CD4-positive, alpha-beta T cell (primary cell): ENCODE measurements at regions not wholly inside any gene's neighbourhood (a gene's known extent, or its start where the extent isn't known, plus 50 kb on each side); places are given as distances from the start of the nearest gene placed in this dataset.

ENCODE experiments used
- ATAC-seq: fragments of 200-7000 bp; cut with Tn5 transposase; one replicate; pipeline ENCODE4 v1.10.0; 2022; ENCODE audit warnings: mild to moderate bottlenecking; ENCODE audit not compliant: poor library complexity
- CTCF ChIA-PET: fragments of 350-600 bp; sonication (Branson Sonifier 250); formaldehyde crosslinking; loops from one replicate; lab custom pipeline; 2021; ENCODE audit warnings: antibody characterized with exemption, inconsistent platforms; lab: Charles Lee
- POLR2A ChIA-PET: fragments of 350-600 bp; sonication (Branson Sonifier 250); formaldehyde crosslinking; loops from one replicate; lab custom pipeline; 2021; ENCODE audit warnings: antibody characterized with exemption, inconsistent platforms; lab: Charles Lee
- DNase-seq, 14 experiments: peaks; one replicate each; pipeline ENCODE4 v3.0.0-alpha.2; 2013 to 2020; ENCODE audit warnings: mixed read lengths in 2 of 14
- H3K27ac ChIP-seq, 2 donors: one replicate each; pipeline versions ENCODE4 v1.5.1 to v1.7.0; 2013; ENCODE audit warnings: low read length in 2 of 2, low read depth in 1 of 2, mild to moderate bottlenecking in 1 of 2
- H3K27me3 ChIP-seq, 2 experiments: 1 replicate in 1 of 2; 2 replicates in 1 of 2; pipeline versions ENCODE4 v1.6.1 to v1.7.0; 2013; ENCODE audit warnings: low read length in 2 of 2, control low read depth in 1 of 2, mild to moderate bottlenecking in 1 of 2, moderate library complexity in 1 of 2; ENCODE audit not compliant: insufficient read depth in 2 of 2, control insufficient read depth in 1 of 2
- H3K36me3 ChIP-seq: one replicate; pipeline ENCODE4 v1.6.1; 2013; ENCODE audit warnings: low read length, control low read depth; ENCODE audit not compliant: insufficient read depth
- H3K4me1 ChIP-seq: one replicate; pipeline ENCODE4 v1.6.1; 2013; ENCODE audit warnings: low read length, control low read depth; ENCODE audit not compliant: insufficient read depth
- H3K4me3 ChIP-seq: one replicate; pipeline ENCODE4 v1.5.1; 2013; ENCODE audit warnings: mild to moderate bottlenecking, low read length, moderate library complexity
- H3K9me3 ChIP-seq, 2 experiments: 1 replicate in 1 of 2; 2 replicates in 1 of 2; pipeline versions ENCODE4 v1.6.1 to v1.7.0; 2013; ENCODE audit warnings: low read length in 2 of 2, mild to moderate bottlenecking in 2 of 2, control low read depth in 1 of 2, moderate library complexity in 1 of 2; ENCODE audit not compliant: control insufficient read depth in 1 of 2, insufficient read depth in 1 of 2
- H3K27ac Mint-ChIP-seq: one replicate; pipeline ENCODE4 v1.8.0; 2020; ENCODE audit warnings: mixed read lengths
- H3K27me3 Mint-ChIP-seq: one replicate; pipeline ENCODE4 v1.8.0; 2021; ENCODE audit warnings: mixed read lengths
- H3K36me3 Mint-ChIP-seq: one replicate; pipeline ENCODE4 v1.8.0; 2021; ENCODE audit warnings: low read depth, mixed read lengths
- H3K4me1 Mint-ChIP-seq: one replicate; pipeline ENCODE4 v1.8.0; 2021; ENCODE audit warnings: low read depth, mixed read lengths
- H3K4me3 Mint-ChIP-seq: one replicate; pipeline ENCODE4 v1.8.0; 2020; ENCODE audit warnings: mild to moderate bottlenecking, mixed read lengths
- H3K9me3 Mint-ChIP-seq: one replicate; pipeline ENCODE4 v1.8.0; 2020; ENCODE audit warnings: mixed read lengths
- intact Hi-C, 2 experiments: fragments of 100-400 bp; cut with DNase I in 1 of 2; cut with micrococcal nuclease in 1 of 2; formaldehyde crosslinking; loops; one replicate each; pipeline versions ENCODE4 v1.15.1 to v1.9.0; 2023 to 2025; cut with DNase I, micrococcal nuclease
- TF ChIP-seq, protein P1 (sequence below): fragments of 200-600 bp; IDR thresholded peaks from one replicate; pipeline ENCODE4 v1.8.0; 2022; ENCODE audit warnings: antibody characterized with exemption, mild to moderate bottlenecking

DNA sequence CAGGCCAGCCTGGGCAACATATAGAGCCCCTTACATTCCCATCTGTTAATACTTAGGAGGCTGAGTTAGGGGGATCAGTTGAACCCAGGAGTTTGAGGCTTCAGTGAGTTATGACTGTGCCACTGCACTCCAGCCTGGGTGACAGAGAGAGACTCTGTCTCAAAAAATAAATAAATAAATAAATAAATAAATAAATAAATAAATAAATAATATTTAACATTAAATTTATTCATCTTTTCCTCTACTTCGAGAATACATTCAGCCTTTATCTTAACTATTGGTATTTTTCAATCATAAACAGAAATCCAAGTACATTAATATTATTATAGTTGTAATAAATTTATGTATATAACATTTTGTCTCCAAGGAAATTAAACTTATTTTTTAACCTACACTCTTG, 1227.7 kb upstream of the GJE1 start:
- H3K4me1 ChIP-seq = no peaks in the 10 kb centered on the region

DNA sequence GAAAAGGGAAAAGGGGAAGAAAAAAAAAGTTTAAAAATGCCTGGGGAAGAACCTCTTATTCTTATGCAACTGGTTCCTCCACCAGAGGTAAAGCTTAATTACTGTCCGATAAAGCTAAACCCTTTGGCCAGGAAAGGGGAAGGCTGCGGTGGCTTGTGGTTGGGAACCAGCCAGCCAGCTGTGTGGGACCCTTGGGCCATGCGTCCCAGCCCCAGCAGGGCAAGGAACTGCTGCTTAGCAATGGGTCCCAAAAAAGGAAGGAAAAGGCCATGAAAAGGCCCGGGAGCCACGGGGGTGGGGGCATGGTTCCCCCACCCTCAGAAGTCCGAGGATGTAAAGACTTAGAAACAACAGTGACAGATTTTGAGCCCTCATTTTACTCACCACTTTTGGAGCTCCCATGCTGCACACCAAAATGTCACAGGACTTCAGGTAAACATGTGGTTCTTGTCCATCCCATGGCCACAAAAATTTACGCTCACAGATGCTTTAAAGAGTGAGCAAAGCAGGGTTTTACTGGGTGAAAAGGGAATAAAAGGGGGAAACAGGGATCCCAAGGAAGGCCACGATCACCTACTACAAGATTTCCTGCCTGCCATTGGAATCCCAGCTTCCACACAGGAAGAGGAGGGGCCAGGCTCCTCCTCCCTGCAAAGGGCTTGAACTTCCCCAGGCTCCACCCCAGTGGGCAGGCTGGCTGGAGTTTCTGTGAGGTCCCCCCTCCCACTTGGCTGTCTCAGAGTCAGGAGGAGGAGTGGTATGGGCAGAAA, 1234.7 kb upstream of the GJE1 start:
- Histone ChIP-seq H3K27me3 (no peaks in the 10 kb centered on the region), H3K36me3 (no peaks in the 10 kb centered on the region), H3K27ac (no peak overlapping the region), H3K4me3 (no peak overlapping the region), H3K4me1 (no peaks in the 10 kb centered on the region), H3K9me3 (peaks cover 4 to 12% of the 10 kb centered on the region in 2 experiments)
- TF ChIP-seq, protein P1, sequence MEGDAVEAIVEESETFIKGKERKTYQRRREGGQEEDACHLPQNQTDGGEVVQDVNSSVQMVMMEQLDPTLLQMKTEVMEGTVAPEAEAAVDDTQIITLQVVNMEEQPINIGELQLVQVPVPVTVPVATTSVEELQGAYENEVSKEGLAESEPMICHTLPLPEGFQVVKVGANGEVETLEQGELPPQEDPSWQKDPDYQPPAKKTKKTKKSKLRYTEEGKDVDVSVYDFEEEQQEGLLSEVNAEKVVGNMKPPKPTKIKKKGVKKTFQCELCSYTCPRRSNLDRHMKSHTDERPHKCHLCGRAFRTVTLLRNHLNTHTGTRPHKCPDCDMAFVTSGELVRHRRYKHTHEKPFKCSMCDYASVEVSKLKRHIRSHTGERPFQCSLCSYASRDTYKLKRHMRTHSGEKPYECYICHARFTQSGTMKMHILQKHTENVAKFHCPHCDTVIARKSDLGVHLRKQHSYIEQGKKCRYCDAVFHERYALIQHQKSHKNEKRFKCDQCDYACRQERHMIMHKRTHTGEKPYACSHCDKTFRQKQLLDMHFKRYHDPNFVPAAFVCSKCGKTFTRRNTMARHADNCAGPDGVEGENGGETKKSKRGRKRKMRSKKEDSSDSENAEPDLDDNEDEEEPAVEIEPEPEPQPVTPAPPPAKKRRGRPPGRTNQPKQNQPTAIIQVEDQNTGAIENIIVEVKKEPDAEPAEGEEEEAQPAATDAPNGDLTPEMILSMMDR = no peak
- Mint-ChIP-seq H3K4me1 (no peaks in the 10 kb centered on the region), H3K4me3 (no peak overlapping the region), H3K36me3 (no peaks in the 10 kb centered on the region), H3K27me3 (no peaks in the 10 kb centered on the region), H3K27ac (no peak overlapping the region), H3K9me3 (peaks cover 10% of the 10 kb centered on the region)
- intact Hi-C loops = no loop called here
- ChIA-PET POLR2A (no interaction called here), CTCF (no interaction called here)
- no peak for ATAC-seq
- no peak for DNase-seq

More for the DNA sequence above, 1227.7 kb upstream of the GJE1 start:
- TF ChIP-seq, protein P1 = no peak
- CTCF ChIA-PET = interaction anchor here (0.6 kb wide), 1 partner anchor 153 kb away, joined by 3 read pairs; no protein-coding TSS in a partner anchor
- Histone ChIP-seq H3K9me3 (peaks cover 6 to 11% of the 10 kb centered on the region in 2 experiments), H3K27ac (no peak overlapping the region), H3K4me3 (no peak overlapping the region), H3K36me3 (no peaks in the 10 kb centered on the region), H3K27me3 (no peaks in the 10 kb centered on the region)
- POLR2A ChIA-PET = interaction anchor here (0.7 kb wide), 1 partner anchor 812 kb away, joined by 3 read pairs; no protein-coding TSS in a partner anchor
- H3K36me3 Mint-ChIP-seq = no peaks in the 10 kb centered on the region
- intact Hi-C loops = no loop called here
- H3K4me1 Mint-ChIP-seq = no peaks in the 10 kb centered on the region
- H3K4me3 Mint-ChIP-seq = no peak overlapping the region
- no peaks in the 10 kb centered on the region for H3K27me3 Mint-ChIP-seq
- ATAC-seq = no peak
- no peak for DNase-seq
- no peak overlapping the region for H3K27ac Mint-ChIP-seq
- H3K9me3 Mint-ChIP-seq = peaks cover 4% of the 10 kb centered on the region

DNA sequence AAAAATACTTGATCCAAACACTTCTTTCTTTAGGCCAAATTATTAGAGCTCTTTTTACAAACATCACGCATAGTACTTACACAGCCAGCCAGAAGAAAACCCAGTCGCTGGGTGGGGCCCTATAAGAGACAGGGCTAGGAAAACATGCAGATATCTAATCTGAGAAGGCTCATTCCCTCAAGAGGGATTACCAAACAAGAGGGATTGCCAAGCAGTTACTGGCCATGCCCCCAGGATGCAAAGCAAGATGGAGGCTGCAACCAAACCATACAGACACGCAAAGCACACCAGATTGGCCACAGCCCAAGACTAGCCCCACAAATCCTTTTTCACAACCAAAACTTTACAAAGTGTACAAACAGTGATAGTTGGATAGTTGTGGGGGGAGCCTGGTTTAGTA, 1235.4 kb upstream of the GJE1 start:
- TF ChIP-seq, protein P1 = no peak
- ChIA-PET CTCF (no interaction called here), POLR2A (no interaction called here)
- H3K27ac ChIP-seq = no peak overlapping the region
- Mint-ChIP-seq H3K4me3 (no peak overlapping the region), H3K36me3 (no peaks in the 10 kb centered on the region), H3K27ac (no peak overlapping the region), H3K4me1 (no peaks in the 10 kb centered on the region), H3K9me3 (peaks cover 10% of the 10 kb centered on the region), H3K27me3 (no peaks in the 10 kb centered on the region)
- H3K4me1 ChIP-seq = no peaks in the 10 kb centered on the region
- no peak overlapping the region for H3K4me3 ChIP-seq
- intact Hi-C loops = no loop called here
- peaks cover 4 to 12% of the 10 kb centered on the region in 2 experiments for H3K9me3 ChIP-seq
- H3K36me3 ChIP-seq = no peaks in the 10 kb centered on the region
- H3K27me3 ChIP-seq = no peaks in the 10 kb centered on the region
- ATAC-seq (no peak), DNase-seq (no peak)
